Ishikawa (cell line): ENCODE measurements at regions not wholly inside any gene's neighbourhood (a gene's known extent, or its start where the extent isn't known, plus 50 kb on each side); places are given as distances from the start of the nearest gene placed in this dataset.

Experiments used
- CEBPB ChIP-seq: IDR thresholded peaks from 2 replicates; pipeline ENCODE4 v1.6.1; 2012
- CREB1 ChIP-seq: IDR thresholded peaks from 2 replicates; pipeline ENCODE4 v1.6.1; 2012; ENCODE audit warnings: low read depth
- EGR1 ChIP-seq: IDR thresholded peaks from 2 replicates; pipeline ENCODE4 v1.6.1; 2012
- EP300 ChIP-seq: IDR thresholded peaks from 2 replicates; pipeline ENCODE4 v1.6.1; 2012; ENCODE audit warnings: borderline replicate concordance
- FOXM1 ChIP-seq: IDR thresholded peaks from 2 replicates; pipeline ENCODE4 v1.6.1; 2012; ENCODE audit warnings: low read depth, borderline replicate concordance
- MAX ChIP-seq: IDR thresholded peaks from 2 replicates; pipeline ENCODE4 v1.6.1; 2012
- NFIC ChIP-seq: IDR thresholded peaks from 2 replicates; pipeline ENCODE4 v1.6.1; 2012
- RAD21 ChIP-seq: IDR thresholded peaks from 2 replicates; pipeline ENCODE4 v1.6.1; 2012; ENCODE audit warnings: low read depth
- REST ChIP-seq: IDR thresholded peaks from 2 replicates; pipeline ENCODE4 v1.6.1; 2012; ENCODE audit warnings: low read depth, mild to moderate bottlenecking
- TAF1 ChIP-seq: IDR thresholded peaks from 2 replicates; pipeline ENCODE4 v1.6.1; 2012; ENCODE audit warnings: low read depth, mild to moderate bottlenecking
- TCF12 ChIP-seq: IDR thresholded peaks from 2 replicates; pipeline ENCODE4 v1.6.1; 2012; ENCODE audit warnings: low read depth
- TEAD4 ChIP-seq: IDR thresholded peaks from 2 replicates; pipeline ENCODE4 v1.6.1; 2012
- YY1 ChIP-seq: IDR thresholded peaks from 2 replicates; pipeline ENCODE4 v1.6.1; 2012; ENCODE audit warnings: low read depth
- ZBTB7A ChIP-seq: IDR thresholded peaks from 2 replicates; pipeline ENCODE4 v1.6.1; 2012; ENCODE audit warnings: low read depth
- TF ChIP-seq, protein P1 (sequence below): IDR thresholded peaks from 2 replicates; pipeline ENCODE4 v1.6.1; 2012

DNA sequence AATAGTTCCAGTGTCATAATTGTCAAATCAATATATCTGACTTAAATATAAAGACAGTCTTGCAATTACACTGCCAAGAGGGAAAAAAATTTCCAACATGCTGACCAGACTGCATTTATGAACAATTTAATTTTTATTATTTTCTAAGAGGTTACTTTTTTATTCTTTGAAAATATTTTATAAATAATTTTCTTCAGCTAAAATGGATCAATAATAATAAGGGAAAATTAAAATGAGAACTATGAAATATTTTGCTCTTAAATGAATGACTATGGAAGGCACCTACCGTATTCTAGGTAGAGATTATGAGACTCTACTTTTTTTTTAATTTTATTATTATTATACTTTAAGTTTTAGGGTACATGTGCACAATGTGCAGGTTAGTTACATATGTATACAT, 1032.5 kb upstream of the LRRN3 start:
- no peak for TF ChIP-seq CEBPB

- TF ChIP-seq TCF12 = no peak
- TF ChIP-seq TEAD4 = no peak
- TF ChIP-seq FOXM1 = no peak
- TF ChIP-seq CREB1 = no peak
- TF ChIP-seq EP300 = no peak
- TF ChIP-seq EGR1 = no peak
- TF ChIP-seq MAX = no peak
These were observed 1029.5 kb upstream of the LRRN3 start for GRCh38 chr7:110061387-110061786.

DNA sequence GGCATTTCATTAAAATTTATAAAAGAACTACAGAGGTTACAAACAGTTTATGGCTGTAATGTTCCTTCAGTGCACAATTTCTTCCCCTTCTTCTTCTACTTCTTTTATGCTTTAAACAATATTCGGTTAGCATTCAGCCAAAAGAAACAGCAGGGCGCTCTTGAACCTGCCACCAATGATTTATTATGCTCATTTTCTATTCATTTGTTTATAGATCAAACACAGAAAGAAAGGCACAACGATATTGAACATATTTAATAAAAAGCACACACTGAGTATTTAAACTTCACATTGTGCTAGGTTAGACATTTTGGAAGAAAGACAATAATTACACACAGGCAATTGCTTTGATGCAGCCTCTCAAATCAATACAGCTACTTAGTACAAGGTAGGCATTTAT, 1025.8 kb upstream of the LRRN3 start:
- TF ChIP-seq YY1 (no peak), EGR1 (no peak), CEBPB (no peak), REST (no peak), FOXM1 (no peak), MAX (no peak), EP300 (peak; percentile 63; the same call in 1 of the 2 replicates), NFIC (peak; percentile 75; the same call in 1 of the 2 replicates), TCF12 (peak; percentile 50; the same call in 1 of the 2 replicates)

DNA sequence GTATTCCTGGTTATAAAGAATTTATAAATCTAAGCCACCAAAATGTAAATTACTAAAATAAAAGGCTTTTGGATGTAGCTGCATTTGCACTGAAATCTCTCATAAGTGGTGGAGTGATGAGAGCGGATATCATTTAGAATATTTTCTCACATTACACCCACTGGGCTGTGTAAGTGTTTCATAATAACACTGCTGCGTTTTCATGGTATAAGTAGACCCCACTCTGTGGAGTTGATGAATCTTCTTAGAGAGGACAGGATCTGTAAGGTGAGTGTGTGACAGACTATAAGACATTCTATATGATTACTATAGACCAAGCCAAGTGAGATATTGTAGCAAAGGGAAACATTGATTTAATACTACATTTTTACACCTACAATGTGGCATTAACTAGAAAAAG, 1024.1 kb upstream of the LRRN3 start:
- TF ChIP-seq YY1 (no peak), ZBTB7A (no peak), EP300 (no peak), REST (no peak), TEAD4 (no peak), FOXM1 (no peak), CREB1 (no peak), MAX (no peak), TAF1 (no peak), NFIC (no peak), TCF12 (no peak), CEBPB (no peak), EGR1 (no peak), RAD21 (no peak)
- TF ChIP-seq, protein P1, sequence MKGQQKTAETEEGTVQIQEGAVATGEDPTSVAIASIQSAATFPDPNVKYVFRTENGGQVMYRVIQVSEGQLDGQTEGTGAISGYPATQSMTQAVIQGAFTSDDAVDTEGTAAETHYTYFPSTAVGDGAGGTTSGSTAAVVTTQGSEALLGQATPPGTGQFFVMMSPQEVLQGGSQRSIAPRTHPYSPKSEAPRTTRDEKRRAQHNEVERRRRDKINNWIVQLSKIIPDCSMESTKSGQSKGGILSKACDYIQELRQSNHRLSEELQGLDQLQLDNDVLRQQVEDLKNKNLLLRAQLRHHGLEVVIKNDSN = no peak

DNA sequence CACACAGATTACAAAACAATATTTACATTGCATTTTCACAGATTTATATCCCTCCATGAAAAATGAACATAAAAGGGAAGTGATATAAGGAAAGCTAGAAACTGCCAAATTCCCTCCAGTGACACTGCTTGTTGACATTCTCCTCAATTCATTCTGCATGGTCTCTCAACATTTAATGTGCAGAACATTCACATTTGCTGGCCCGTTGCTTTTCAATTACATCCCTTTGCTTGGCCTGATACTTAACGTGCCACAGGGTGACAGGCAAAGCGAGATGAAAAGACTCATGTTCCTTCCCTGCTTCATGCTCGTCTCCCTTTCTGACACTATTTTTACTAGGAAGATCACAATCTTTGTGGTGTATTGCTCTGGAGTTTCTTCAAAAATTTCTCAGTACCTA, 1019.7 kb upstream of the LRRN3 start:
- TF ChIP-seq ZBTB7A (no peak), EGR1 (no peak), REST (no peak), TEAD4 (no peak), YY1 (no peak), RAD21 (no peak)
- TF ChIP-seq, protein P1 = no peak
